ENCODE measurements at regions not wholly inside any gene's neighbourhood (a gene's known extent, or its start where the extent isn't known, plus 50 kb on each side); places are given as distances from the start of the nearest gene placed in this dataset.

- DNase-seq (ENCODE audit: low spot score) = no peak
- no peaks in the 10 kb centered on the region for H3K4me1 ChIP-seq (ENCODE audit: control insufficient read depth in 4 of 4, insufficient read depth in 4 of 4, low read length in 3 of 4)
- H3K4me3 ChIP-seq (ENCODE audit: low read depth in 1 of 3, low read length in 3 of 3) = no peak overlapping the region
- H3K27me3 ChIP-seq (ENCODE audit: control insufficient read depth in 4 of 4, insufficient read depth in 4 of 4, low read length in 3 of 4) = peaks cover 0 to 3% (median 0%) of the 10 kb centered on the region in 4 donors
- WGBS = 42% methylated on average over 2 of the region's 2 CpGs
- no peak overlapping the region for H3K27ac ChIP-seq (ENCODE audit: low read depth in 1 of 2, low read length in 2 of 2)
- no peak overlapping the region for H3K9ac ChIP-seq (ENCODE audit: low read depth in 1 of 2, low read length in 2 of 2)
- H3K9me3 ChIP-seq (ENCODE audit: control insufficient read depth in 4 of 4, low read length in 3 of 4) = no peaks in the 10 kb centered on the region
- no peak for TF ChIP-seq RAD21 (IDR thresholded peaks at IDR 0.05)
- no peaks in the 10 kb centered on the region for H3K36me3 ChIP-seq (ENCODE audit: control insufficient read depth in 4 of 4, insufficient read depth in 3 of 4, low read depth in 1 of 4, low read length in 3 of 4)
These were observed 85.6 kb downstream of the PFDN4 start for GRCh38 chr20:54293526-54293925.

GRCh38 chr20:54294094-54294493 lies 86.2 kb downstream of the PFDN4 start:
- TF ChIP-seq FOXA1 (IDR thresholded peaks at IDR 0.05) (no peak), ZBTB33 (IDR thresholded peaks at IDR 0.05) (no peak), FOXA2 (IDR thresholded peaks at IDR 0.05) (no peak), REST (IDR thresholded peaks at IDR 0.05) (no peak), RAD21 (IDR thresholded peaks at IDR 0.05) (no peak), SP1 (IDR thresholded peaks at IDR 0.05) (no peak), HNF4A (conservative IDR thresholded peaks at IDR 0.05) (no peak), MAX (IDR thresholded peaks at IDR 0.05) (no peak), EGR1 (IDR thresholded peaks at IDR 0.05; ENCODE audit: low read depth in 2 of 2) (no peak), NR2F2 (IDR thresholded peaks at IDR 0.05) (no peak), JUND (IDR thresholded peaks at IDR 0.05) (no peak), TAF1 (conservative IDR thresholded peaks at IDR 0.05) (no peak), CTCF (IDR thresholded peaks at IDR 0.05; ENCODE audit: low read depth, low read length, missing input control) (no peak), YY1 (IDR thresholded peaks at IDR 0.05) (no peak), ATF3 (IDR thresholded peaks at IDR 0.05) (no peak), RXRA (IDR thresholded peaks at IDR 0.05) (no peak), GABPA (IDR thresholded peaks at IDR 0.05 in 1 of 2, conservative IDR thresholded peaks at IDR 0.05 in 1 of 2) (no peak)
- Histone ChIP-seq H3K4me3 (ENCODE audit: low read depth in 1 of 3, low read length in 3 of 3) (no peak overlapping the region), H3K4me1 (ENCODE audit: control insufficient read depth in 4 of 4, insufficient read depth in 4 of 4, low read length in 3 of 4) (no peaks in the 10 kb centered on the region), H3K9me3 (ENCODE audit: control insufficient read depth in 4 of 4, low read length in 3 of 4) (no peaks in the 10 kb centered on the region), H3K9ac (ENCODE audit: low read depth in 1 of 2, low read length in 2 of 2) (no peak overlapping the region), H3K36me3 (ENCODE audit: control insufficient read depth in 4 of 4, insufficient read depth in 3 of 4, low read depth in 1 of 4, low read length in 3 of 4) (no peaks in the 10 kb centered on the region), H3K27me3 (ENCODE audit: control insufficient read depth in 4 of 4, insufficient read depth in 4 of 4, low read length in 3 of 4) (peaks cover 0 to 3% (median 0%) of the 10 kb centered on the region in 4 donors), H3K27ac (ENCODE audit: low read depth in 1 of 2, low read length in 2 of 2) (no peak overlapping the region)
- WGBS = 53% methylated on average over 2 of the region's 2 CpGs
- no peak for DNase-seq (ENCODE audit: low spot score)

All from liver (tissue), 8 donors.